Stimulated activated CD8-positive, alpha-beta memory T cell treated with anti-CD3 and anti-CD28 coated beads, Interleukin-4, amount 100 ng/mL, for 1 hour (primary cell): ENCODE measurements at regions not wholly inside any gene's neighbourhood (a gene's known extent, or its start where the extent isn't known, plus 50 kb on each side); places are given as distances from the start of the nearest gene placed in this dataset.

Source experiments
- DNase-seq, 2 donors: peaks; one replicate each; pipeline ENCODE4 v3.0.0-alpha.2; 2020; ENCODE audit warnings: low read depth in 2 of 2, low spot score in 1 of 2

- DNase-seq, result no peak
These were observed 195.0 kb downstream of the PAX1 start for GRCh38 chr20:21900431-21900830.

- DNase-seq, result no peak
These were observed 169.5 kb downstream of the PAX1 start for GRCh38 chr20:21874921-21875320.

GRCh38 chr20:21874127-21874526 lies 168.7 kb downstream of the PAX1 start:
- no peak for DNase-seq

- DNase-seq, result no peak
These were observed 167.8 kb downstream of the PAX1 start for GRCh38 chr20:21873291-21873690.

- no peak for DNase-seq
These were observed 162.3 kb downstream of the PAX1 start for GRCh38 chr20:21867811-21868210.

- DNase-seq, result no peak
These were observed 161.9 kb downstream of the PAX1 start for GRCh38 chr20:21867353-21867752.

GRCh38 chr20:21862956-21863355 lies 157.5 kb downstream of the PAX1 start:
- DNase-seq, result no peak

GRCh38 chr20:21862259-21862946 lies 156.9 kb downstream of the PAX1 start:
- no peak for DNase-seq

GRCh38 chr20:21840991-21841390 lies 135.5 kb downstream of the PAX1 start:
- DNase-seq, result no peak

GRCh38 chr20:21839982-21840381 lies 134.5 kb downstream of the PAX1 start:
- no peak for DNase-seq

- DNase-seq, result no peak
These were observed 130.9 kb downstream of the PAX1 start for GRCh38 chr20:21836346-21836745.

GRCh38 chr20:21835042-21835441 lies 129.6 kb downstream of the PAX1 start:
- no peak for DNase-seq

GRCh38 chr20:21832442-21833385 lies 127.2 kb downstream of the PAX1 start:
- DNase-seq, result no peak

GRCh38 chr20:21826976-21827375 lies 121.5 kb downstream of the PAX1 start:
- no peak for DNase-seq

- DNase-seq, result no peak
These were observed 115.9 kb downstream of the PAX1 start for GRCh38 chr20:21821358-21821757.

GRCh38 chr20:21820688-21821087 lies 115.2 kb downstream of the PAX1 start:
- no peak for DNase-seq

GRCh38 chr20:21820045-21820444 lies 114.6 kb downstream of the PAX1 start:
- DNase-seq, result no peak

- no peak for DNase-seq
These were observed 106.9 kb downstream of the PAX1 start for GRCh38 chr20:21812379-21812778.

- DNase-seq, result no peak
These were observed 104.6 kb downstream of the PAX1 start for GRCh38 chr20:21809961-21810523.

GRCh38 chr20:21808863-21809664 lies 103.6 kb downstream of the PAX1 start:
- no peak for DNase-seq

GRCh38 chr20:21808139-21808538 lies 102.7 kb downstream of the PAX1 start:
- DNase-seq, result no peak
